ENCODE measurements at regions not wholly inside any gene's neighbourhood (a gene's known extent, or its start where the extent isn't known, plus 50 kb on each side); places are given as distances from the start of the nearest gene placed in this dataset.
A peak's percentile ranks its signal among the peaks of the same experiment; 100 is the strongest.

- no peak for DNase-seq (ENCODE audit: extremely low read depth, low read depth)
Observed at GRCh38 chr21:32099812-32100416, 178.9 kb downstream of the MIS18A start.

GRCh38 chr21:32096411-32096810 is 182.4 kb downstream of the MIS18A start:
- DNase-seq (ENCODE audit: extremely low read depth, low read depth), result no peak
- TF ChIP-seq CTCF (IDR thresholded peaks at IDR 0.05; ENCODE audit: low read depth, low read length), result peak; percentile 42

More at GRCh38 chr21:32099812-32100416, 178.9 kb downstream of the MIS18A start:
- TF ChIP-seq CTCF (IDR thresholded peaks at IDR 0.05; ENCODE audit: low read depth, low read length), result no peak

GRCh38 chr21:32094804-32095203 is 184.0 kb downstream of the MIS18A start:
- no peak for DNase-seq (ENCODE audit: extremely low read depth, low read depth)

GRCh38 chr21:32093646-32094462 is 185.0 kb downstream of the MIS18A start:
- TF ChIP-seq CTCF (IDR thresholded peaks at IDR 0.05; ENCODE audit: low read depth, low read length), result no peak
- no peak for DNase-seq (ENCODE audit: extremely low read depth, low read depth)

More at GRCh38 chr21:32094804-32095203, 184.0 kb downstream of the MIS18A start:
- TF ChIP-seq CTCF (IDR thresholded peaks at IDR 0.05; ENCODE audit: low read depth, low read length), result no peak

GRCh38 chr21:32090956-32091355 is 187.9 kb downstream of the MIS18A start:
- DNase-seq (ENCODE audit: extremely low read depth, low read depth), result no peak
- TF ChIP-seq CTCF (IDR thresholded peaks at IDR 0.05; ENCODE audit: low read depth, low read length), result no peak

- TF ChIP-seq CTCF (IDR thresholded peaks at IDR 0.05; ENCODE audit: low read depth, low read length), result no peak
Observed at GRCh38 chr21:32089766-32090165, 189.1 kb downstream of the MIS18A start.

GRCh38 chr21:32088471-32088870 is 190.4 kb downstream of the MIS18A start:
- no peak for DNase-seq (ENCODE audit: extremely low read depth, low read depth)
- TF ChIP-seq CTCF (IDR thresholded peaks at IDR 0.05; ENCODE audit: low read depth, low read length), result no peak

More at GRCh38 chr21:32089766-32090165, 189.1 kb downstream of the MIS18A start:
- DNase-seq (ENCODE audit: extremely low read depth, low read depth), result no peak

All from AG09319 (cell line).